ENCODE measurements at regions not wholly inside any gene's neighbourhood (a gene's known extent, or its start where the extent isn't known, plus 50 kb on each side); places are given as distances from the start of the nearest gene placed in this dataset.
"Not testable (repeated sequence)": the region's sequence is repeated elsewhere in the genome, so short reads cannot be mapped to it uniquely, and the experiment has no call there.

GRCh38 chr19:31041461-31041860 lies 307.8 kb downstream of the TSHZ3 start:
- Histone ChIP-seq H3K27me3 (ENCODE audit: control insufficient read depth, insufficient read depth, low read length) (no peaks in the 10 kb centered on the region), H3K4me1 (ENCODE audit: control insufficient read depth, insufficient read depth, low read length) (no peaks in the 10 kb centered on the region), H3K4me3 (ENCODE audit: low read length) (no peak overlapping the region), H3K36me3 (ENCODE audit: control insufficient read depth, insufficient read depth, low read length) (no peaks in the 10 kb centered on the region), H3K9me3 (ENCODE audit: control insufficient read depth, low read length) (no peaks in the 10 kb centered on the region), H3K9ac (ENCODE audit: low read length) (no peak overlapping the region)

- Histone ChIP-seq H3K36me3 (ENCODE audit: control insufficient read depth, insufficient read depth, low read length) (no peaks in the 10 kb centered on the region), H3K9ac (ENCODE audit: low read length) (no peak overlapping the region), H3K9me3 (ENCODE audit: control insufficient read depth, low read length) (no peaks in the 10 kb centered on the region), H3K4me3 (ENCODE audit: low read length) (no peak overlapping the region), H3K27me3 (ENCODE audit: control insufficient read depth, insufficient read depth, low read length) (no peaks in the 10 kb centered on the region), H3K4me1 (ENCODE audit: control insufficient read depth, insufficient read depth, low read length) (no peaks in the 10 kb centered on the region)
Observed at GRCh38 chr19:31039151-31039550, 310.1 kb downstream of the TSHZ3 start.

- no peak overlapping the region for H3K4me3 ChIP-seq (ENCODE audit: low read length)
- no peaks in the 10 kb centered on the region for H3K9me3 ChIP-seq (ENCODE audit: control insufficient read depth, low read length)
- no peaks in the 10 kb centered on the region for H3K27me3 ChIP-seq (ENCODE audit: control insufficient read depth, insufficient read depth, low read length)
- no peak overlapping the region for H3K9ac ChIP-seq (ENCODE audit: low read length)
- H3K36me3 ChIP-seq (ENCODE audit: control insufficient read depth, insufficient read depth, low read length), result no peaks in the 10 kb centered on the region
- H3K4me1 ChIP-seq (ENCODE audit: control insufficient read depth, insufficient read depth, low read length), result no peaks in the 10 kb centered on the region
Observed at GRCh38 chr19:31037286-31037980, 311.8 kb downstream of the TSHZ3 start.

GRCh38 chr19:31031455-31031854 lies 317.8 kb downstream of the TSHZ3 start:
- H3K4me1 ChIP-seq (ENCODE audit: control insufficient read depth, insufficient read depth, low read length); H3K4me3 ChIP-seq (ENCODE audit: low read length); H3K36me3 ChIP-seq (ENCODE audit: control insufficient read depth, insufficient read depth, low read length); H3K9me3 ChIP-seq (ENCODE audit: control insufficient read depth, low read length); H3K9ac ChIP-seq (ENCODE audit: low read length); H3K27me3 ChIP-seq (ENCODE audit: control insufficient read depth, insufficient read depth, low read length): not testable (repeated sequence)

GRCh38 chr19:31023038-31023437 lies 326.2 kb downstream of the TSHZ3 start:
- no peaks in the 10 kb centered on the region for H3K36me3 ChIP-seq (ENCODE audit: control insufficient read depth, insufficient read depth, low read length)
- H3K9me3 ChIP-seq (ENCODE audit: control insufficient read depth, low read length), result no peaks in the 10 kb centered on the region
- H3K4me1 ChIP-seq (ENCODE audit: control insufficient read depth, insufficient read depth, low read length), result no peaks in the 10 kb centered on the region
- no peaks in the 10 kb centered on the region for H3K27me3 ChIP-seq (ENCODE audit: control insufficient read depth, insufficient read depth, low read length)
- no peak overlapping the region for H3K9ac ChIP-seq (ENCODE audit: low read length)
- H3K4me3 ChIP-seq (ENCODE audit: low read length), result no peak overlapping the region

GRCh38 chr19:31018936-31019335 lies 330.3 kb downstream of the TSHZ3 start:
- no peak overlapping the region for H3K4me3 ChIP-seq (ENCODE audit: low read length)
- H3K36me3 ChIP-seq (ENCODE audit: control insufficient read depth, insufficient read depth, low read length), result no peaks in the 10 kb centered on the region
- H3K4me1 ChIP-seq (ENCODE audit: control insufficient read depth, insufficient read depth, low read length), result no peaks in the 10 kb centered on the region
- no peak overlapping the region for H3K9ac ChIP-seq (ENCODE audit: low read length)
- no peaks in the 10 kb centered on the region for H3K27me3 ChIP-seq (ENCODE audit: control insufficient read depth, insufficient read depth, low read length)
- H3K9me3 ChIP-seq (ENCODE audit: control insufficient read depth, low read length), result no peaks in the 10 kb centered on the region

- Histone ChIP-seq H3K27me3 (ENCODE audit: control insufficient read depth, insufficient read depth, low read length) (no peaks in the 10 kb centered on the region), H3K4me3 (ENCODE audit: low read length) (no peak overlapping the region), H3K9me3 (ENCODE audit: control insufficient read depth, low read length) (no peaks in the 10 kb centered on the region), H3K36me3 (ENCODE audit: control insufficient read depth, insufficient read depth, low read length) (no peaks in the 10 kb centered on the region), H3K9ac (ENCODE audit: low read length) (no peak overlapping the region), H3K4me1 (ENCODE audit: control insufficient read depth, insufficient read depth, low read length) (no peaks in the 10 kb centered on the region)
Observed at GRCh38 chr19:31015778-31016177, 333.5 kb downstream of the TSHZ3 start.

- no peaks in the 10 kb centered on the region for H3K36me3 ChIP-seq (ENCODE audit: control insufficient read depth, insufficient read depth, low read length)
- no peak overlapping the region for H3K9ac ChIP-seq (ENCODE audit: low read length)
- H3K9me3 ChIP-seq (ENCODE audit: control insufficient read depth, low read length), result no peaks in the 10 kb centered on the region
- H3K4me1 ChIP-seq (ENCODE audit: control insufficient read depth, insufficient read depth, low read length), result no peaks in the 10 kb centered on the region
- no peak overlapping the region for H3K4me3 ChIP-seq (ENCODE audit: low read length)
- H3K27me3 ChIP-seq (ENCODE audit: control insufficient read depth, insufficient read depth, low read length), result no peaks in the 10 kb centered on the region
Observed at GRCh38 chr19:31014668-31015067, 334.6 kb downstream of the TSHZ3 start.

- H3K27me3 ChIP-seq (ENCODE audit: control insufficient read depth, insufficient read depth, low read length), result no peaks in the 10 kb centered on the region
- no peak overlapping the region for H3K9ac ChIP-seq (ENCODE audit: low read length)
- no peak overlapping the region for H3K4me3 ChIP-seq (ENCODE audit: low read length)
- H3K9me3 ChIP-seq (ENCODE audit: control insufficient read depth, low read length), result no peaks in the 10 kb centered on the region
- no peaks in the 10 kb centered on the region for H3K36me3 ChIP-seq (ENCODE audit: control insufficient read depth, insufficient read depth, low read length)
- no peaks in the 10 kb centered on the region for H3K4me1 ChIP-seq (ENCODE audit: control insufficient read depth, insufficient read depth, low read length)
Observed at GRCh38 chr19:31013384-31014020, 335.7 kb downstream of the TSHZ3 start.

- Histone ChIP-seq H3K4me3 (ENCODE audit: low read length) (no peak overlapping the region), H3K4me1 (ENCODE audit: control insufficient read depth, insufficient read depth, low read length) (no peaks in the 10 kb centered on the region), H3K27me3 (ENCODE audit: control insufficient read depth, insufficient read depth, low read length) (no peaks in the 10 kb centered on the region), H3K9me3 (ENCODE audit: control insufficient read depth, low read length) (no peaks in the 10 kb centered on the region), H3K9ac (ENCODE audit: low read length) (no peak overlapping the region), H3K36me3 (ENCODE audit: control insufficient read depth, insufficient read depth, low read length) (no peaks in the 10 kb centered on the region)
Observed at GRCh38 chr19:31002518-31003244, 346.6 kb downstream of the TSHZ3 start.

- no peak overlapping the region for H3K4me3 ChIP-seq (ENCODE audit: low read length)
- no peaks in the 10 kb centered on the region for H3K4me1 ChIP-seq (ENCODE audit: control insufficient read depth, insufficient read depth, low read length)
- no peaks in the 10 kb centered on the region for H3K9me3 ChIP-seq (ENCODE audit: control insufficient read depth, low read length)
- no peaks in the 10 kb centered on the region for H3K27me3 ChIP-seq (ENCODE audit: control insufficient read depth, insufficient read depth, low read length)
- H3K36me3 ChIP-seq (ENCODE audit: control insufficient read depth, insufficient read depth, low read length), result no peaks in the 10 kb centered on the region
- no peak overlapping the region for H3K9ac ChIP-seq (ENCODE audit: low read length)
Observed at GRCh38 chr19:31001991-31002390, 347.2 kb downstream of the TSHZ3 start.

GRCh38 chr19:31000913-31001312 lies 348.3 kb downstream of the TSHZ3 start:
- H3K9me3 ChIP-seq (ENCODE audit: control insufficient read depth, low read length), result no peaks in the 10 kb centered on the region
- H3K9ac ChIP-seq (ENCODE audit: low read length), result no peak overlapping the region
- no peak overlapping the region for H3K4me3 ChIP-seq (ENCODE audit: low read length)
- H3K27me3 ChIP-seq (ENCODE audit: control insufficient read depth, insufficient read depth, low read length), result no peaks in the 10 kb centered on the region
- no peaks in the 10 kb centered on the region for H3K36me3 ChIP-seq (ENCODE audit: control insufficient read depth, insufficient read depth, low read length)
- H3K4me1 ChIP-seq (ENCODE audit: control insufficient read depth, insufficient read depth, low read length), result no peaks in the 10 kb centered on the region
